ENCODE measurements at regions not wholly inside any gene's neighbourhood (a gene's known extent, or its start where the extent isn't known, plus 50 kb on each side); places are given as distances from the start of the nearest gene placed in this dataset.

DNA sequence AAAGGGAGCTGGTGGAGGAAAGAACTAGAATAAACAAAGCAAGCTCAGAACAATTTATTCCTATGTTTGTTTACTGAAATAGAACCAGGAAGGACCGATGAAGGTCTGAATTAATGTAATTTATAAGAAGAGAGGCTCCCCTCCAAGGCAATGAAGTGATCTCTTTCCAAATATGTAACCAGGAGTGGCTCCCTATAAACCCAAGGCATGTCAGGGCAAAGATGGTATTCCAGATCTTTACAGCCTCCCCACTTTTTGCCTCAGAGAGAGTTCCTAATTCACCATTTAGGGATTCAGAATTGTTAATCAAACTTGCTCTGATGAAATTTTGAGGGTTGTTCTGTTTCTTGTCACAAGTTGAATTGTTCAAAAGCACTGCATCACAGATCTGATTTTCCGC, 88.8 kb downstream of the HDGFL1 start:
- 84 to 86% (median 85%) methylated on average over 2 of the region's 2 CpGs for WGBS, 4 donors

DNA sequence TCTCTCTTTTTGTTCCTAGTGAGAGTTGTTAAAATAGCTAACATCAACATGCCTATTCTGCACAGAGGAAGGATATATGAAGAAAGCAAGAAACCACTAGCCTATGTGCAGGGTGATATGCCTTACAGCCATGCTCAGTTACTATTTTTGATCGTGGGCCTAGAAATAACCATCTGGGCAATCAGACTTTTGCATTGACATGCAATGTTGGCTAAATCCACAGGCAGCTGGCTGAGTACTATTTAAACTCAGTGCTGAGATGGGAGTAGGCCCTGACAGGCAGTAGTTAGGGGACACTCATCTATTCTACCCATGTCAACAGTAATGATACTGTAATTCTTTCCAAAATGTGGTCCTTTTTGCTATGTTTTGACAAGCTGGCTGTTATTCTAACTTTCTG, 89.6 kb downstream of the HDGFL1 start:
- TF ChIP-seq, protein P1, sequence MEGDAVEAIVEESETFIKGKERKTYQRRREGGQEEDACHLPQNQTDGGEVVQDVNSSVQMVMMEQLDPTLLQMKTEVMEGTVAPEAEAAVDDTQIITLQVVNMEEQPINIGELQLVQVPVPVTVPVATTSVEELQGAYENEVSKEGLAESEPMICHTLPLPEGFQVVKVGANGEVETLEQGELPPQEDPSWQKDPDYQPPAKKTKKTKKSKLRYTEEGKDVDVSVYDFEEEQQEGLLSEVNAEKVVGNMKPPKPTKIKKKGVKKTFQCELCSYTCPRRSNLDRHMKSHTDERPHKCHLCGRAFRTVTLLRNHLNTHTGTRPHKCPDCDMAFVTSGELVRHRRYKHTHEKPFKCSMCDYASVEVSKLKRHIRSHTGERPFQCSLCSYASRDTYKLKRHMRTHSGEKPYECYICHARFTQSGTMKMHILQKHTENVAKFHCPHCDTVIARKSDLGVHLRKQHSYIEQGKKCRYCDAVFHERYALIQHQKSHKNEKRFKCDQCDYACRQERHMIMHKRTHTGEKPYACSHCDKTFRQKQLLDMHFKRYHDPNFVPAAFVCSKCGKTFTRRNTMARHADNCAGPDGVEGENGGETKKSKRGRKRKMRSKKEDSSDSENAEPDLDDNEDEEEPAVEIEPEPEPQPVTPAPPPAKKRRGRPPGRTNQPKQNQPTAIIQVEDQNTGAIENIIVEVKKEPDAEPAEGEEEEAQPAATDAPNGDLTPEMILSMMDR (IDR thresholded peaks at IDR 0.05) = no peak
- no peak for TF ChIP-seq POLR2A (IDR thresholded peaks at IDR 0.05)
- Histone ChIP-seq H3K27me3 (no peaks in the 10 kb centered on the region), H3K9me3 (no peaks in the 10 kb centered on the region), H3K4me1 (peaks cover 0 to 27% (median 8%) of the 10 kb centered on the region in 12 donors), H3K4me3 (no peak overlapping the region), H3K27ac (peak overlapping the region in 5 of 12 donors; percentile 1 to 65 (median 20)), H3K36me3 (no peaks in the 10 kb centered on the region)
- DNase-seq = no peak
- ATAC-seq = peak; percentile 59 to 89 (median 72)
- 25 to 50% (median 45%) methylated on average over 1 of the region's 1 CpG for WGBS, 4 donors
- intact Hi-C loops (cut with DNase I) = loop anchor here in 1 of 10 donors (10.0 kb wide), 1 partner anchor 1064 kb away; the partner anchor contains the start of gene SOX4

More for the DNA sequence above, 88.8 kb downstream of the HDGFL1 start:
- Histone ChIP-seq H3K27me3 (no peaks in the 10 kb centered on the region), H3K27ac (peak overlapping the region in 2 of 12 donors; percentile 10 to 65), H3K4me1 (peaks cover 0 to 27% (median 8%) of the 10 kb centered on the region in 12 donors), H3K36me3 (no peaks in the 10 kb centered on the region), H3K4me3 (no peak overlapping the region), H3K9me3 (no peaks in the 10 kb centered on the region)
- no peak for ATAC-seq
- intact Hi-C loops (cut with DNase I) = loop anchor here in 1 of 10 donors (10.0 kb wide), 1 partner anchor 1063 kb away; the partner anchor contains the start of gene SOX4
- TF ChIP-seq, protein P1 (IDR thresholded peaks at IDR 0.05) = no peak
- no peak for TF ChIP-seq POLR2A (IDR thresholded peaks at IDR 0.05)
- DNase-seq = no peak

DNA sequence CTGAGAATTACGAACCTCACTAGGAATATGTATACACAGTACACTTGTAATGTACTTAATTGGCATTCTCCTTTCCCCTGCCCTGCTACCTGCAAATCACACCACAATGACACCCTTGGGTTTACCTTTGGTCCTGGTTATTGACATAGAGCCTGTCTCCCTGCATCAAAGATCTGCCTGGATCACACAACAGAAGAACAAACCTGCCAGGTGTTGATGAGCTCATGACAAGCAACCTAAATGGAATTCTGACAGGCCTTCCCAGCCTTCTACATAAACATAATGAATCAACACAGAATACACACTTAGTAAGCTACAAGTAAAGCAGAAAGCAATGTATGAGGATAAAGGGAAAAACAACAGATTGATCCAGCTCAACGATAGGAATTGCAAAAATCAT, 95.6 kb downstream of the HDGFL1 start:
- no peaks in the 10 kb centered on the region for H3K36me3 ChIP-seq
- H3K9me3 ChIP-seq = no peaks in the 10 kb centered on the region
- peaks cover 0 to 40% (median 25%) of the 10 kb centered on the region in 12 donors for H3K4me1 ChIP-seq
- intact Hi-C loops (cut with DNase I) = loop anchor here in 4 of 10 donors (5.0 to 10.0 kb wide), 5 partner anchors 43 to 523 kb away; no protein-coding TSS in a partner anchor
- ATAC-seq = no peak
- no peak for TF ChIP-seq POLR2A (IDR thresholded peaks at IDR 0.05)
- TF ChIP-seq, protein P1 (IDR thresholded peaks at IDR 0.05) = no peak
- no peak overlapping the region for H3K27ac ChIP-seq
- H3K4me3 ChIP-seq = no peak overlapping the region
- WGBS, 4 donors = 91 to 97% (median 93%) methylated on average over 2 of the region's 2 CpGs
- no peak for DNase-seq
- H3K27me3 ChIP-seq = no peaks in the 10 kb centered on the region

DNA sequence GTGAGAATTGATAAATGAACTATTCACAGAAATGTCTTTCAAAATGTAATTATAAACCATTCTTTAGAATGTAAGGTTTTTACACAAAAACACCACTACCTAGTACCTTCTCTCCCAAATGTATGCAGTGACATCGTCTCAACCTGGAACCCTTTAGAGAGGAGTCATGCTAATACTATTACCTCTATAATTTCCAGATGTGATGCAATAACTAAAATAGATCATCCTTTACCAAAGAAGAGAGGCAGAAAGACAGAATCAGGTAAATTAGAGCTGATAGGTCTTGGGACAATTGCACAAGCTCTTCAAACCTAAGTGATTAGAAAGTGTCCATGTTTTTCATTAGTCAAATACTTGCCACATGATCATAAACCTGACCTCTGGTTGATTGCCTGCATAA, 96.7 kb downstream of the HDGFL1 start:
- ATAC-seq (no peak), DNase-seq (no peak)
- Histone ChIP-seq H3K4me3 (no peak overlapping the region), H3K36me3 (no peaks in the 10 kb centered on the region), H3K4me1 (peaks cover 0 to 47% (median 34%) of the 10 kb centered on the region in 12 donors), H3K27ac (no peak overlapping the region), H3K9me3 (no peaks in the 10 kb centered on the region), H3K27me3 (no peaks in the 10 kb centered on the region)
- 91 to 98% (median 98%) methylated on average over 1 of the region's 1 CpG for WGBS, 4 donors
- intact Hi-C loops (cut with DNase I) = loop anchor here in 3 of 10 donors (10.0 kb wide), 3 partner anchors 59 to 191 kb away; no protein-coding TSS in a partner anchor
- TF ChIP-seq, protein P1 (IDR thresholded peaks at IDR 0.05) = no peak
- TF ChIP-seq POLR2A (IDR thresholded peaks at IDR 0.05) = no peak
